Ishikawa (cell line): ENCODE measurements at regions not wholly inside any gene's neighbourhood (a gene's known extent, or its start where the extent isn't known, plus 50 kb on each side); places are given as distances from the start of the nearest gene placed in this dataset.

Experiments used
- CEBPB ChIP-seq: IDR thresholded peaks from 2 replicates; pipeline ENCODE4 v1.6.1; 2012
- FOXM1 ChIP-seq: IDR thresholded peaks from 2 replicates; pipeline ENCODE4 v1.6.1; 2012; ENCODE audit warnings: low read depth, borderline replicate concordance
- MAX ChIP-seq: IDR thresholded peaks from 2 replicates; pipeline ENCODE4 v1.6.1; 2012
- RAD21 ChIP-seq: IDR thresholded peaks from 2 replicates; pipeline ENCODE4 v1.6.1; 2012; ENCODE audit warnings: low read depth
- TAF1 ChIP-seq: IDR thresholded peaks from 2 replicates; pipeline ENCODE4 v1.6.1; 2012; ENCODE audit warnings: low read depth, mild to moderate bottlenecking
- TEAD4 ChIP-seq: IDR thresholded peaks from 2 replicates; pipeline ENCODE4 v1.6.1; 2012
- USF1 ChIP-seq: IDR thresholded peaks from 2 replicates; pipeline ENCODE4 v1.6.1; 2012
- ZBTB7A ChIP-seq: IDR thresholded peaks from 2 replicates; pipeline ENCODE4 v1.6.1; 2012; ENCODE audit warnings: low read depth

DNA sequence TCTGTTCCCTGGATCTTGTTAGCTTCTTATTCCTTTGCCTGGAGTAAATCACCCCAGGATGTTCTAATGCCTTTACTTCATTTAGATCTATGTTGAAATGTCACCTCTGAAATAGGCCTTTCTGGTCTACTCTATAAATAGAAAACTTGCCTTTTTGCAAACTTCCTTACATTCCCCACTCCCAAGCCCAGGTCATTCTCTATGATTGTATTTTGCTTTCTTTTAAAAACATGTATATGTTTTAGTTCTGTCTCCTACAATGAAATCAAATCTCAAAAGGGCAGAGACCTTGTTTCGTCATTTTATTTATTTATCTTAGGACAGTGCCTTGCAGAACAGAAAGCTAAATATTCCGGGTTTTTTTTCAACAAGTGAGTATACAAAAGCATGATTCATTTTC lies 1657.7 kb upstream of the C9orf72 start:
- no peak for TF ChIP-seq CEBPB
- no peak for TF ChIP-seq TEAD4
- no peak for TF ChIP-seq USF1
- no peak for TF ChIP-seq ZBTB7A
- no peak for TF ChIP-seq MAX
- TF ChIP-seq RAD21, result no peak
- TF ChIP-seq FOXM1, result no peak
- no peak for TF ChIP-seq TAF1
